ENCODE measurements at regions not wholly inside any gene's neighbourhood (a gene's known extent, or its start where the extent isn't known, plus 50 kb on each side); places are given as distances from the start of the nearest gene placed in this dataset.

- no peak for TF ChIP-seq CTCF (IDR thresholded peaks at IDR 0.05; ENCODE audit: insufficient read depth, missing control alignments)
- DNase-seq (ENCODE audit: insufficient read length, low spot score) (no peak), FAIRE-seq (no peak)
Observed at GRCh38 chr20:48260129-48260756, 475.0 kb upstream of the SULF2 start.

GRCh38 chr20:48259456-48259855 lies 474.2 kb upstream of the SULF2 start:
- no peak for FAIRE-seq
- no peak for TF ChIP-seq CTCF (IDR thresholded peaks at IDR 0.05; ENCODE audit: insufficient read depth, missing control alignments)
- no peak for DNase-seq (ENCODE audit: insufficient read length, low spot score)

- no peak for DNase-seq (ENCODE audit: insufficient read length, low spot score)
- FAIRE-seq: no peak
Observed at GRCh38 chr20:48257833-48258232, 472.6 kb upstream of the SULF2 start.

GRCh38 chr20:48247961-48248360 lies 462.7 kb upstream of the SULF2 start:
- DNase-seq (ENCODE audit: insufficient read length, low spot score) (no peak), FAIRE-seq (no peak)
- no peak for TF ChIP-seq CTCF (IDR thresholded peaks at IDR 0.05; ENCODE audit: insufficient read depth, missing control alignments)

More at GRCh38 chr20:48257833-48258232, 472.6 kb upstream of the SULF2 start:
- no peak for TF ChIP-seq CTCF (IDR thresholded peaks at IDR 0.05; ENCODE audit: insufficient read depth, missing control alignments)

GRCh38 chr20:48246061-48246790 lies 460.9 kb upstream of the SULF2 start:
- TF ChIP-seq CTCF (IDR thresholded peaks at IDR 0.05; ENCODE audit: insufficient read depth, missing control alignments): no peak
- FAIRE-seq (no peak), DNase-seq (ENCODE audit: insufficient read length, low spot score) (no peak)

GRCh38 chr20:48242623-48243022 lies 457.3 kb upstream of the SULF2 start:
- no peak for DNase-seq (ENCODE audit: insufficient read length, low spot score)
- no peak for TF ChIP-seq CTCF (IDR thresholded peaks at IDR 0.05; ENCODE audit: insufficient read depth, missing control alignments)
- no peak for FAIRE-seq

- FAIRE-seq: no peak
- DNase-seq (ENCODE audit: insufficient read length, low spot score): no peak
- TF ChIP-seq CTCF (IDR thresholded peaks at IDR 0.05; ENCODE audit: insufficient read depth, missing control alignments): no peak
Observed at GRCh38 chr20:48241482-48241881, 456.2 kb upstream of the SULF2 start.
